ENCODE measurements at regions not wholly inside any gene's neighbourhood (a gene's known extent, or its start where the extent isn't known, plus 50 kb on each side); places are given as distances from the start of the nearest gene placed in this dataset.

- ATAC-seq (no peak), FAIRE-seq (no peak), DNase-seq (no peak)
- TF ChIP-seq CTCF (IDR thresholded peaks at IDR 0.05) = no peak
- Histone ChIP-seq H3K27me3 (no peaks in the 10 kb centered on the region), H3K4me3 (no peak overlapping the region), H3K9me3 (no peaks in the 10 kb centered on the region), H3K4me1 (no peaks in the 10 kb centered on the region), H3K36me3 (no peaks in the 10 kb centered on the region), H3K27ac (no peak overlapping the region)
- WGBS, 2 donors = 61 to 71% methylated on average over 7 of the region's 7 CpGs
- intact Hi-C loops (cut with DNase I) = no loop called here
Observed at GRCh38 chr2:136448986-136449780, 316.2 kb upstream of the THSD7B start.

- FAIRE-seq (no peak), DNase-seq (no peak), ATAC-seq (no peak)
- Histone ChIP-seq H3K4me3 (no peak overlapping the region), H3K4me1 (no peaks in the 10 kb centered on the region), H3K36me3 (no peaks in the 10 kb centered on the region), H3K9me3 (no peaks in the 10 kb centered on the region), H3K27me3 (no peaks in the 10 kb centered on the region), H3K27ac (no peak overlapping the region)
- WGBS, 2 donors = 35 to 54% methylated on average over 1 of the region's 1 CpG
- TF ChIP-seq CTCF (IDR thresholded peaks at IDR 0.05) = no peak
- intact Hi-C loops (cut with DNase I) = no loop called here
Observed at GRCh38 chr2:136448432-136448831, 316.9 kb upstream of the THSD7B start.

DNA sequence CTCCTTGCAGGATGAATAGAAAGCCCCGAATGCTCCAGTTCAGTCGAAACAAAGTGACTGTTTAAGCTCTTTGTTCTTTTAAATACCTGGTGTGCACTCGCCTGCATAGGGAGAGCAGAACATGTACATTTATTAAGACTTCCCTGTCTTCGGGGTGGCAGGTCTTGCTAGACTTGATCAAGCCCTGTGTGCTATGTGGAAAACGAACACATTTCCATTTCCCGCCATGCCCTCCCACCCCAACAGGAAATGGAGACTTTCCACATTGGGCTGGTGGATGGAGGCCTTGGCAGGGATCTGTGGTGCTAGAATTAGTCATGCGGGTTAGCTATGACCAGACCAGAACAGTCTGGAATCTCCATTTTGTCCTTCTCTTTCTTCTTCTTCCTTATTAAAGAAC, 321.0 kb upstream of the THSD7B start:
- H3K36me3 ChIP-seq = no peaks in the 10 kb centered on the region
- intact Hi-C loops (cut with DNase I) = no loop called here
- DNase-seq (no peak), FAIRE-seq (no peak), ATAC-seq (no peak)
- H3K4me1 ChIP-seq = no peaks in the 10 kb centered on the region
- WGBS, 2 donors = 51 to 54% methylated on average over 7 of the region's 7 CpGs
- H3K27ac ChIP-seq = no peak overlapping the region
- no peaks in the 10 kb centered on the region for H3K27me3 ChIP-seq
- no peak overlapping the region for H3K4me3 ChIP-seq
- no peaks in the 10 kb centered on the region for H3K9me3 ChIP-seq
- TF ChIP-seq CTCF (IDR thresholded peaks at IDR 0.05) = no peak

DNA sequence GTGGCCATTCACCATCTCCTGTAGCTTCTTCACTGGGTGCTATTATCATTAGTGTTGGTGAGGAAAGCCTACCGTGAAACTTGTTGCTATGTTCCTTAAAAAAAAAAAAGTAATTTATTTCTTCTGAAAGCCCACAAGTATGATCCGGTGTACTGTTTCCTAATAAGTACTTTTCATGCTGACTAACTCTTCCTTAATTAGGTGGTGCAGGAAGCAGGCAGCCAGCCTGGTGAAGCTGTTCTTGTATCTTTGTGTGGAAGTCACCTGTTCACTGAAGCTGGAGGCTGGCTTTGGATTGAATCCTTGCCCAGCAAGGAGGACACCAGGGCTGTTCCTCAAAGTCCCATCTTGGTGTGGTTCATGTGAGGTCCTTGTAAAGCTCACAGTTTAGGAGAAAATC, 321.7 kb upstream of the THSD7B start:
- DNase-seq (no peak), ATAC-seq (no peak), FAIRE-seq (no peak)
- no peaks in the 10 kb centered on the region for H3K27me3 ChIP-seq
- TF ChIP-seq CTCF (IDR thresholded peaks at IDR 0.05) = no peak
- 39 to 56% methylated on average over 2 of the region's 2 CpGs for WGBS, 2 donors
- H3K36me3 ChIP-seq = no peaks in the 10 kb centered on the region
- no peak overlapping the region for H3K27ac ChIP-seq
- no peaks in the 10 kb centered on the region for H3K4me1 ChIP-seq
- H3K9me3 ChIP-seq = no peaks in the 10 kb centered on the region
- H3K4me3 ChIP-seq = no peak overlapping the region
- intact Hi-C loops (cut with DNase I) = no loop called here

DNA sequence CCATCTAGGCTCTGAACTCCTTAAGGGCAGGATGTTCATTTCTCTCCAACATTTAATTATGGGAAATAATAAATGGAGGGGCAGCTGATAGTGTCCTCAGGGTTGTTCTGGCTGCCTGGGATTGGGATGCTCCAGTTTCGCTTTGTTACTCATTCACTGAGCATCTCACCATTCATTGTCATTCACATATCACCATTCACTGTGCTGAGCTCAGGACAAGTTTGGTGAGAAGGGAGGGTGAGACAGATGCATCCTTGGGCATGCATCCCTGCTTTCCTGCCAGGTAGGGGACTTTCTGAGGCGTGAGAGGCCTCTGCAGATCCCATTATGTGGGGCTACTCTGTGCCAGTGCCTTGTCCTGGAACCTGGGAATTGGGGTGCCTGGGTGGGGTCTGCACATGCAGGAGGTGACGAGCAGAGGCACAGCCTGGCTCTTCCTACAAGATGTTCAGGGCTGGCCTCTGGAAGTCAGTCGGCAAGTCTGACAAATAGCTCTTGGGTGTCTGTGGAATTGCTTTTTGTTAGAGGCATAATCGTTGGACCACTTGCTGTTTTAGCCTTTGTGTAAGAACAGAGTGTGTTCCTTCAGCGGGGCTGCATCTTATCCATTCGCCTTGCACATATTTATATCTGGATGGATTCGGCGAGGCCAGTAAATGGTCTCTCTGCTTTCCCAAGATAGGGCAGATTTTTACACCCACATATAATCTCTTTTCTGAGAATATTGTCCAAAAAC, 323.2 kb upstream of the THSD7B start:
- H3K9me3 ChIP-seq = no peaks in the 10 kb centered on the region
- intact Hi-C loops (cut with DNase I) = no loop called here
- no peak overlapping the region for H3K27ac ChIP-seq
- no peak for FAIRE-seq
- no peak for ATAC-seq
- no peak for TF ChIP-seq CTCF (IDR thresholded peaks at IDR 0.05)
- H3K27me3 ChIP-seq = no peaks in the 10 kb centered on the region
- WGBS, 2 donors = 70 to 77% methylated on average over 9 of the region's 9 CpGs
- H3K4me1 ChIP-seq = no peaks in the 10 kb centered on the region
- no peak overlapping the region for H3K4me3 ChIP-seq
- no peaks in the 10 kb centered on the region for H3K36me3 ChIP-seq
- DNase-seq = no peak
